ENCODE measurements at regions not wholly inside any gene's neighbourhood (a gene's known extent, or its start where the extent isn't known, plus 50 kb on each side); places are given as distances from the start of the nearest gene placed in this dataset.
"Not testable (repeated sequence)": the region's sequence is repeated elsewhere in the genome, so short reads cannot be mapped to it uniquely, and the experiment has no call there.

GRCh38 chr7:153091477-153091876 lies 331.9 kb downstream of the ACTR3B start:
- FAIRE-seq, result no peak
- DNase-seq (ENCODE audit: insufficient read length), result no peak
- no peak for TF ChIP-seq TAF1 (IDR thresholded peaks at IDR 0.05; ENCODE audit: borderline replicate concordance, low read depth, low read length)
- no peak for TF ChIP-seq POLR2AphosphoS5 (IDR thresholded peaks at IDR 0.05; ENCODE audit: low read depth, low read length)

GRCh38 chr7:153097511-153098201 lies 338.1 kb downstream of the ACTR3B start:
- FAIRE-seq (no peak), DNase-seq (ENCODE audit: insufficient read length) (no peak)
- TF ChIP-seq TAF1 (IDR thresholded peaks at IDR 0.05; ENCODE audit: borderline replicate concordance, low read depth, low read length), result no peak
- TF ChIP-seq POLR2AphosphoS5 (IDR thresholded peaks at IDR 0.05; ENCODE audit: low read depth, low read length), result no peak
- TF ChIP-seq POLR2A (IDR thresholded peaks at IDR 0.05; ENCODE audit: low read depth, low read length), result no peak

- DNase-seq (ENCODE audit: insufficient read length) (no peak), FAIRE-seq (no peak)
- TF ChIP-seq POLR2AphosphoS5 (IDR thresholded peaks at IDR 0.05; ENCODE audit: low read depth, low read length), result no peak
These were observed 339.7 kb downstream of the ACTR3B start for GRCh38 chr7:153099235-153099634.

GRCh38 chr7:153100691-153101237 lies 341.2 kb downstream of the ACTR3B start:
- no peak for TF ChIP-seq TAF1 (IDR thresholded peaks at IDR 0.05; ENCODE audit: borderline replicate concordance, low read depth, low read length)
- no peak for TF ChIP-seq POLR2A (IDR thresholded peaks at IDR 0.05; ENCODE audit: low read depth, low read length)
- no peak for TF ChIP-seq POLR2AphosphoS5 (IDR thresholded peaks at IDR 0.05; ENCODE audit: low read depth, low read length)
- no peak for FAIRE-seq

GRCh38 chr7:153103202-153103601 lies 343.6 kb downstream of the ACTR3B start:
- no peak for DNase-seq (ENCODE audit: insufficient read length)
- FAIRE-seq, result no peak
- TF ChIP-seq POLR2AphosphoS5 (IDR thresholded peaks at IDR 0.05; ENCODE audit: low read depth, low read length), result no peak

More at GRCh38 chr7:153100691-153101237, 341.2 kb downstream of the ACTR3B start:
- DNase-seq (ENCODE audit: insufficient read length), result no peak

GRCh38 chr7:153107826-153108225 lies 348.3 kb downstream of the ACTR3B start:
- FAIRE-seq (no peak), DNase-seq (ENCODE audit: insufficient read length) (no peak)
- TF ChIP-seq TAF1 (IDR thresholded peaks at IDR 0.05; ENCODE audit: borderline replicate concordance, low read depth, low read length), result no peak
- no peak for TF ChIP-seq POLR2AphosphoS5 (IDR thresholded peaks at IDR 0.05; ENCODE audit: low read depth, low read length)
- TF ChIP-seq POLR2A (IDR thresholded peaks at IDR 0.05; ENCODE audit: low read depth, low read length), result no peak

- TF ChIP-seq POLR2A (IDR thresholded peaks at IDR 0.05; ENCODE audit: low read depth, low read length) (no peak), POLR2AphosphoS5 (IDR thresholded peaks at IDR 0.05; ENCODE audit: low read depth, low read length) (no peak), TAF1 (IDR thresholded peaks at IDR 0.05; ENCODE audit: borderline replicate concordance, low read depth, low read length) (no peak)
- FAIRE-seq (no peak), DNase-seq (ENCODE audit: insufficient read length) (no peak)
These were observed 350.0 kb downstream of the ACTR3B start for GRCh38 chr7:153109566-153109965.

- no peak for TF ChIP-seq POLR2AphosphoS5 (IDR thresholded peaks at IDR 0.05; ENCODE audit: low read depth, low read length)
- no peak for TF ChIP-seq POLR2A (IDR thresholded peaks at IDR 0.05; ENCODE audit: low read depth, low read length)
- TF ChIP-seq TAF1 (IDR thresholded peaks at IDR 0.05; ENCODE audit: borderline replicate concordance, low read depth, low read length), result no peak
- DNase-seq (ENCODE audit: insufficient read length) (no peak), FAIRE-seq (no peak)
These were observed 351.1 kb downstream of the ACTR3B start for GRCh38 chr7:153110606-153111005.

GRCh38 chr7:153122255-153122654 lies 362.7 kb downstream of the ACTR3B start:
- not testable (repeated sequence) for FAIRE-seq; DNase-seq (ENCODE audit: insufficient read length)

GRCh38 chr7:153130052-153130451 lies 370.5 kb downstream of the ACTR3B start:
- TF ChIP-seq TAF1 (IDR thresholded peaks at IDR 0.05; ENCODE audit: borderline replicate concordance, low read depth, low read length) (no peak), POLR2A (IDR thresholded peaks at IDR 0.05; ENCODE audit: low read depth, low read length) (no peak), POLR2AphosphoS5 (IDR thresholded peaks at IDR 0.05; ENCODE audit: low read depth, low read length) (no peak)
- FAIRE-seq, result no peak
- no peak for DNase-seq (ENCODE audit: insufficient read length)

GRCh38 chr7:153151766-153152165 lies 392.2 kb downstream of the ACTR3B start:
- no peak for FAIRE-seq
- TF ChIP-seq POLR2A (IDR thresholded peaks at IDR 0.05; ENCODE audit: low read depth, low read length), result no peak
- TF ChIP-seq POLR2AphosphoS5 (IDR thresholded peaks at IDR 0.05; ENCODE audit: low read depth, low read length), result no peak
- TF ChIP-seq TAF1 (IDR thresholded peaks at IDR 0.05; ENCODE audit: borderline replicate concordance, low read depth, low read length), result no peak
- no peak for DNase-seq (ENCODE audit: insufficient read length)

GRCh38 chr7:153152801-153153422 lies 393.4 kb downstream of the ACTR3B start:
- FAIRE-seq, result no peak

More at GRCh38 chr7:153152801-153153422, 393.4 kb downstream of the ACTR3B start:
- DNase-seq (ENCODE audit: insufficient read length), result no peak
- no peak for TF ChIP-seq TAF1 (IDR thresholded peaks at IDR 0.05; ENCODE audit: borderline replicate concordance, low read depth, low read length)
- no peak for TF ChIP-seq POLR2AphosphoS5 (IDR thresholded peaks at IDR 0.05; ENCODE audit: low read depth, low read length)
- TF ChIP-seq POLR2A (IDR thresholded peaks at IDR 0.05; ENCODE audit: low read depth, low read length), result no peak
